Endothelial cell of umbilical vein (primary cell): ENCODE measurements at regions not wholly inside any gene's neighbourhood (a gene's known extent, or its start where the extent isn't known, plus 50 kb on each side); places are given as distances from the start of the nearest gene placed in this dataset.

Experiments
- BruUV-seq: library from RNA; stranded (reverse); fragments of 400-500 nt; replicated peaks from 2 replicates; lab custom pipeline; 2021; lab: Mats Ljungman, UMichigan
- CTCF ChIA-PET: fragments of 300-600, 350-600 bp; sonication (Branson Sonifier 250); formaldehyde crosslinking; loops from one replicate; lab custom pipeline; 2021; ENCODE audit warnings: antibody characterized with exemption, inconsistent platforms; lab: Charles Lee
- POLR2A ChIA-PET: fragments of 300-600, 350-600 bp; sonication (Branson Sonifier 250); formaldehyde crosslinking; loops from one replicate; lab custom pipeline; 2021; ENCODE audit warnings: antibody characterized with exemption, inconsistent platforms; lab: Charles Lee
- DNase-seq: peaks from one replicate; pipeline ENCODE4 v3.0.0-alpha.2; 2011; ENCODE audit warnings: low read depth, low spot score
- FAIRE-seq: peaks from 2 replicates; lab custom pipeline; 2011; peaks lifted over from hg19 to GRCh38; lab: Jason Lieb, UNC
- H2AFZ ChIP-seq: 2 replicates; pipeline ENCODE4 v1.6.0; 2012; ENCODE audit warnings: low read depth, low read length, control low read depth, inconsistent platforms
- H3K27ac ChIP-seq: 2 replicates; pipeline ENCODE4 v1.5.1; 2011; ENCODE audit warnings: low read depth, mild to moderate bottlenecking, control low read depth, low read length, moderate library complexity; ENCODE audit not compliant: insufficient read depth
- H3K27me3 ChIP-seq, 2 experiments: 2 replicates each; pipeline versions ENCODE4 v1.6.0 to v1.6.1; 2011; ENCODE audit warnings: low read length in 2 of 2, mixed read lengths in 1 of 2; ENCODE audit not compliant: control insufficient read depth in 2 of 2, insufficient read depth in 2 of 2
- H3K36me3 ChIP-seq, 2 experiments: 2 replicates in 1 of 2; 3 replicates in 1 of 2; pipeline ENCODE4 v1.5.1; 2011; ENCODE audit warnings: low read length in 2 of 2, mild to moderate bottlenecking in 1 of 2, moderate library complexity in 1 of 2; ENCODE audit not compliant: control insufficient read depth in 2 of 2, insufficient read depth in 2 of 2; ENCODE audit errors: extremely low read depth in 1 of 2
- H3K4me1 ChIP-seq: 3 replicates; pipeline ENCODE4 v1.5.1; 2011; ENCODE audit warnings: mild to moderate bottlenecking, low read length; ENCODE audit not compliant: control insufficient read depth, insufficient read depth; ENCODE audit errors: extremely low read depth
- H3K4me2 ChIP-seq: 2 replicates; pipeline ENCODE4 v1.6.1; 2011; ENCODE audit warnings: low read length, control low read depth, mixed read lengths; ENCODE audit not compliant: insufficient read depth
- H3K4me3 ChIP-seq, 3 experiments: fragments of 200-600 bp in 1 of 3; sonication (generic), shearing (Covaris generic) in 1 of 3; replicated peaks in 1 of 3; 2 replicates each; pipeline ENCODE4 v1.5.1; 2011 to 2016; ENCODE audit warnings: control low read depth in 3 of 3, low read length in 3 of 3, mild to moderate bottlenecking in 2 of 3, inconsistent platforms in 1 of 3, low read depth in 1 of 3, moderate library complexity in 1 of 3; ENCODE audit not compliant: insufficient read depth in 1 of 3
- H3K79me2 ChIP-seq: 2 replicates; pipeline ENCODE4 v1.6.0; 2012; ENCODE audit warnings: low read length, inconsistent platforms; ENCODE audit not compliant: control insufficient read depth, insufficient read depth
- H3K9ac ChIP-seq: replicated peaks from 2 replicates; pipeline ENCODE3; 2011; ENCODE audit warnings: low read length, control low read depth; ENCODE audit not compliant: insufficient read depth; ENCODE audit errors: extremely low read depth
- H3K9me1 ChIP-seq: replicated peaks from 3 replicates; pipeline ENCODE4 v1.6.0; 2011; ENCODE audit warnings: mild to moderate bottlenecking, low read length; ENCODE audit not compliant: control insufficient read depth, insufficient read depth; ENCODE audit errors: extremely low read depth
- H3K9me3 ChIP-seq: replicated peaks from 2 replicates; pipeline ENCODE4 v1.5.1; 2012; ENCODE audit warnings: low read length, inconsistent platforms; ENCODE audit not compliant: control insufficient read depth, insufficient read depth
- H4K20me1 ChIP-seq: replicated peaks from 2 replicates; pipeline ENCODE3; 2011; ENCODE audit warnings: mild to moderate bottlenecking, low read length; ENCODE audit not compliant: control insufficient read depth, insufficient read depth; ENCODE audit errors: extremely low read depth
- EZH2 ChIP-seq: IDR thresholded peaks from 2 replicates; pipeline ENCODE4 v1.6.1; 2012; ENCODE audit warnings: borderline replicate concordance, low read depth, mild to moderate bottlenecking, moderate library complexity, low read length, inconsistent platforms; ENCODE audit not compliant: severe bottlenecking
- FOS ChIP-seq: IDR thresholded peaks from 2 replicates; pipeline ENCODE4 v1.6.1; 2011; ENCODE audit warnings: mild to moderate bottlenecking, low read length, moderate library complexity, borderline replicate concordance; ENCODE audit not compliant: insufficient read depth
- GATA2 ChIP-seq: IDR thresholded peaks from 2 replicates; pipeline ENCODE4 v1.7.0; 2011; ENCODE audit warnings: low read depth, mild to moderate bottlenecking, moderate library complexity, mixed read lengths, low read length; ENCODE audit not compliant: insufficient read length, insufficient read depth
- JUN ChIP-seq: IDR thresholded peaks from 2 replicates; pipeline ENCODE4 v1.6.1; 2011; ENCODE audit warnings: borderline replicate concordance, low read depth; ENCODE audit not compliant: insufficient read length, insufficient read depth
- MYC ChIP-seq: IDR thresholded peaks from one replicate; pipeline ENCODE4 v1.6.1; 2011; ENCODE audit warnings: mild to moderate bottlenecking, low read depth, low read length
- POLR2A ChIP-seq: IDR thresholded peaks from 2 replicates; pipeline ENCODE4 v1.6.1; 2012; ENCODE audit warnings: low read depth, mild to moderate bottlenecking, control low read depth, low read length
- POLR2AphosphoS5 ChIP-seq: IDR thresholded peaks from 2 replicates; pipeline ENCODE4 v1.6.1; 2012; ENCODE audit warnings: low read depth, mild to moderate bottlenecking, control low read depth, low read length, moderate library complexity; ENCODE audit not compliant: insufficient read depth
- dilution Hi-C: fragments of 300-500 bp; cut with MboI; formaldehyde crosslinking; loops from one replicate; pipeline ENCODE4 v1.15.0; 2019; ENCODE audit warnings: low sequenced_read_pairs; ENCODE audit not compliant: extremely low pct_ligation_motif_present
- intact Hi-C: fragments of 100-400 bp; cut with micrococcal nuclease; formaldehyde crosslinking; loops from one replicate; pipeline ENCODE4 v1.10.0; 2022
- TF ChIP-seq, protein P1 (sequence below): IDR thresholded peaks from 2 replicates; pipeline ENCODE4 v1.6.1; 2011; ENCODE audit not compliant: insufficient read depth, insufficient read length
- TF ChIP-seq, protein P2 (sequence below), 2 donors: IDR thresholded peaks; 1 replicate in 1 of 2; 2 replicates in 1 of 2; pipeline ENCODE4 v1.5.1; 2011; ENCODE audit warnings: low read length in 2 of 2, mild to moderate bottlenecking in 2 of 2, moderate library complexity in 2 of 2, control low read depth in 1 of 2, inconsistent platforms in 1 of 2, low read depth in 1 of 2; ENCODE audit not compliant: insufficient read depth in 1 of 2; ENCODE audit errors: extremely low read depth in 1 of 2

DNA sequence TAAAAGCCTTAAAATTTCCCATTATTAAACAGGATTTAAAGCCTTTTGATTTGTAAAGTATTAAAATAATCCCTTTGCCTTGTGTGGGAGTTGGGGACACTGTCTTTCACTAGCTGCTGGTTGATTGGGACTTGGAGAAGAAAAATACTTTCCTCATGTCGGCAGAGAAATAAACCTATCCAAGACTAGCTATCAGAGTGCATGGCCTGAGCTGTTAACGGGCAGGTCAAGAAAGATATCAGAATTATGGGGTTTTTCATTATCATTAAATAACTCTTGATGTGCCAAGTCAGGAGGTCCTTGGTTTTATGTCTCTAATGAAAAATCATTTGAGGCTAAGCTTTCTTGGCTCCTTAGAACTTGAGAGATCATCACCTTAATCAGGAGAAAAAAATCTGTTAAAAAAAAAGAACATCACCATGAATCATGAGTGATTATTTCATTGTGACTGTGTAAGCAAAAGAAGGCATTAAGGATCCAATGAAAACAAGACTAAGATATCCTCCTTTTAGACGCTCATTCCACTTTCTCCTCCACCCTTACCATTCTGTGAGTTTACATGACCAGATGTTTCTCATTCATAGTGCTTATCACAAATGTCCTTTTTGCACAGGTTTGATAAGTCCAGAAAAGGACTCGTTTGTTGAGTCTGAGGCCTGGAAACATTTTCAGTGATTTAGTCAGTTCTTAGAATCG lies 140.4 kb upstream of the EGFLAM start:
- H3K4me1 ChIP-seq: no peaks in the 10 kb centered on the region
- ChIA-PET CTCF (interaction anchor here (1.4 kb wide), 1 partner anchor 10 kb away, joined by 3 read pairs; no protein-coding TSS in a partner anchor), POLR2A (no interaction called here)
- H2AFZ ChIP-seq: no peak overlapping the region
- no peak overlapping the region for H3K4me2 ChIP-seq
- no peaks in the 10 kb centered on the region for H3K9me1 ChIP-seq
- no peaks in the 10 kb centered on the region for H3K79me2 ChIP-seq
- FAIRE-seq (no peak), DNase-seq (no peak)
- H3K27me3 ChIP-seq: no peaks in the 10 kb centered on the region
- dilution Hi-C loops (no loop called here), intact Hi-C loops (no loop called here)
- TF ChIP-seq MYC: no peak
- H3K36me3 ChIP-seq: no peaks in the 10 kb centered on the region
- no peak overlapping the region for H3K9ac ChIP-seq
- no peaks in the 10 kb centered on the region for H4K20me1 ChIP-seq
- no TSS peak for BruUV-seq
- no peak overlapping the region for H3K27ac ChIP-seq
- no peak overlapping the region for H3K4me3 ChIP-seq
- no peaks in the 10 kb centered on the region for H3K9me3 ChIP-seq

DNA sequence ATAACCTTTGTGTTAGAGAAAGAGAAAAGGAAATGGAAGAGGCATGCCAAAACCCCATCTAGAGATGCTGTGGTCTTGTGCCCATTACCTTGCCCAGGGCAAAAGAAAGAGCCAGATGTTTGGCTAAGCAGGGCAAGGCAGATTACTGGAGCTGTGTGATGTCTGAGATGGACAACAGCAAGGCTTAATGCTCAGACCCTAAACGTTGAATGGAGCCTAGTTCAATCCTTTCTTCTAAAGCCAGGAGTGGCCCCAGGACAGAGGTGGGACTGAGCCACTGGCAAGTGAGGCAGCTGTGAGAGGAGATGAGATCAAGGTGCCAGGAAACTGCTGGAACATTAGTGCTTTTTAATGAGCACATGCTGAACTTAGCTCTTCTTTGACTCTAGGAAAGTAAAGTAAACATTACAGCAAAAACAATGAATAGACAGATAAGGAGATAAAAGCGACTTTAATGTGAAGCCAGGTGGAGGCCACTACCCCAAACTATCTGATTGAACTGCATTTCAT lies 143.0 kb upstream of the EGFLAM start:
- Histone ChIP-seq H3K4me1 (no peaks in the 10 kb centered on the region), H3K36me3 (no peaks in the 10 kb centered on the region), H3K79me2 (no peaks in the 10 kb centered on the region), H3K4me3 (no peak overlapping the region), H3K27ac (no peak overlapping the region), H3K4me2 (no peak overlapping the region), H3K9me1 (no peaks in the 10 kb centered on the region), H2AFZ (no peak overlapping the region), H3K9me3 (no peaks in the 10 kb centered on the region), H4K20me1 (no peaks in the 10 kb centered on the region), H3K9ac (no peak overlapping the region), H3K27me3 (no peaks in the 10 kb centered on the region)
- CTCF ChIA-PET: no interaction called here
- dilution Hi-C loops: no loop called here
- POLR2A ChIA-PET: no interaction called here
- intact Hi-C loops: no loop called here
- FAIRE-seq: no peak
- no peak for DNase-seq
- TF ChIP-seq EZH2 (no peak), POLR2A (no peak), JUN (no peak), GATA2 (no peak), POLR2AphosphoS5 (no peak), MYC (no peak), FOS (no peak)
- TF ChIP-seq, protein P1, sequence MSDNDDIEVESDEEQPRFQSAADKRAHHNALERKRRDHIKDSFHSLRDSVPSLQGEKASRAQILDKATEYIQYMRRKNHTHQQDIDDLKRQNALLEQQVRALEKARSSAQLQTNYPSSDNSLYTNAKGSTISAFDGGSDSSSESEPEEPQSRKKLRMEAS: no peak
- TF ChIP-seq, protein P2, sequence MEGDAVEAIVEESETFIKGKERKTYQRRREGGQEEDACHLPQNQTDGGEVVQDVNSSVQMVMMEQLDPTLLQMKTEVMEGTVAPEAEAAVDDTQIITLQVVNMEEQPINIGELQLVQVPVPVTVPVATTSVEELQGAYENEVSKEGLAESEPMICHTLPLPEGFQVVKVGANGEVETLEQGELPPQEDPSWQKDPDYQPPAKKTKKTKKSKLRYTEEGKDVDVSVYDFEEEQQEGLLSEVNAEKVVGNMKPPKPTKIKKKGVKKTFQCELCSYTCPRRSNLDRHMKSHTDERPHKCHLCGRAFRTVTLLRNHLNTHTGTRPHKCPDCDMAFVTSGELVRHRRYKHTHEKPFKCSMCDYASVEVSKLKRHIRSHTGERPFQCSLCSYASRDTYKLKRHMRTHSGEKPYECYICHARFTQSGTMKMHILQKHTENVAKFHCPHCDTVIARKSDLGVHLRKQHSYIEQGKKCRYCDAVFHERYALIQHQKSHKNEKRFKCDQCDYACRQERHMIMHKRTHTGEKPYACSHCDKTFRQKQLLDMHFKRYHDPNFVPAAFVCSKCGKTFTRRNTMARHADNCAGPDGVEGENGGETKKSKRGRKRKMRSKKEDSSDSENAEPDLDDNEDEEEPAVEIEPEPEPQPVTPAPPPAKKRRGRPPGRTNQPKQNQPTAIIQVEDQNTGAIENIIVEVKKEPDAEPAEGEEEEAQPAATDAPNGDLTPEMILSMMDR (IDR thresholded peaks at IDR 0.05; ENCODE audit: extremely low read depth in 1 of 2, insufficient read depth in 1 of 2, low read depth in 1 of 2, low read length in 2 of 2): no peak
- BruUV-seq: no TSS peak
